Large intestine (tissue), 3 donors: ENCODE measurements at regions not wholly inside any gene's neighbourhood (a gene's known extent, or its start where the extent isn't known, plus 50 kb on each side); places are given as distances from the start of the nearest gene placed in this dataset.
"Not testable (repeated sequence)": the region's sequence is repeated elsewhere in the genome, so short reads cannot be mapped to it uniquely, and the experiment has no call there.

Source experiments
- DNase-seq, 2 donors: peaks; one replicate each; pipeline versions ENCODE4 v3.0.0 to v3.0.0-alpha.2; 2013
- H3K27ac ChIP-seq: one replicate; pipeline ENCODE4 v1.5.1; 2013; ENCODE audit warnings: low read length
- H3K27me3 ChIP-seq: 2 replicates; pipeline ENCODE4 v1.6.1; 2013; ENCODE audit warnings: low read length; ENCODE audit not compliant: control insufficient read depth, insufficient read depth
- H3K36me3 ChIP-seq: 2 replicates; pipeline ENCODE4 v1.6.1; 2013; ENCODE audit warnings: low read length; ENCODE audit not compliant: control insufficient read depth, insufficient read depth
- H3K4me1 ChIP-seq: one replicate; pipeline ENCODE4 v1.6.1; 2013; ENCODE audit warnings: low read length; ENCODE audit not compliant: control insufficient read depth, insufficient read depth
- H3K4me3 ChIP-seq: one replicate; pipeline ENCODE4 v1.5.1; 2013; ENCODE audit warnings: low read length
- H3K9me3 ChIP-seq: one replicate; pipeline ENCODE4 v1.6.1; 2013; ENCODE audit warnings: mild to moderate bottlenecking, low read depth, low read length, moderate library complexity; ENCODE audit not compliant: control insufficient read depth
- WGBS: methylation state at CpG from one replicate; pipeline ENCODE4 v1.1.5; 2013; ENCODE audit warnings: low lambda C conversion rate; ENCODE audit not compliant: insufficient coverage; 5-methylcytosine and 5-hydroxymethylcytosine counted together

DNA sequence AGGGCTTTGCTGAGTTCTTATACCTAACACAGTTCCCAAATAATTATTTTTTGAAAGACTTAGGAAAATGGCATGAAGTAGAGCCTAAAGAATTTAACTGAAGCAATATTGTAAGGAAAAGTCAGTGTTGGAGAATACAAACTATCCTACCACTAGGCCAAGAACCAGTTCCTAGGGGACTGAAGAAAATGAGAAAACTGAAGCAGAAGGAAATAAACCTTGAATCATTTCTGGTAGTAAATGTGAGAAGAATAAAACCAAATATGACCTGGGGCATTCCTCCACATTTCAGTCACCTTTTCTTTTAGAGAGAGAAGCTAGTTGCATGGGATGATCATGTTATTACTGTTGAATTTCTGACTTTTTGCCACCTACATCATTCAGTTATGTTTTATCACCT lies 1393.9 kb upstream of the C9orf72 start:
- no peaks in the 10 kb centered on the region for H3K9me3 ChIP-seq
- no peak for DNase-seq
- H3K4me1 ChIP-seq, result no peaks in the 10 kb centered on the region
- no peaks in the 10 kb centered on the region for H3K36me3 ChIP-seq
- no peak overlapping the region for H3K27ac ChIP-seq
- H3K27me3 ChIP-seq, result no peaks in the 10 kb centered on the region
- H3K4me3 ChIP-seq, result no peak overlapping the region

DNA sequence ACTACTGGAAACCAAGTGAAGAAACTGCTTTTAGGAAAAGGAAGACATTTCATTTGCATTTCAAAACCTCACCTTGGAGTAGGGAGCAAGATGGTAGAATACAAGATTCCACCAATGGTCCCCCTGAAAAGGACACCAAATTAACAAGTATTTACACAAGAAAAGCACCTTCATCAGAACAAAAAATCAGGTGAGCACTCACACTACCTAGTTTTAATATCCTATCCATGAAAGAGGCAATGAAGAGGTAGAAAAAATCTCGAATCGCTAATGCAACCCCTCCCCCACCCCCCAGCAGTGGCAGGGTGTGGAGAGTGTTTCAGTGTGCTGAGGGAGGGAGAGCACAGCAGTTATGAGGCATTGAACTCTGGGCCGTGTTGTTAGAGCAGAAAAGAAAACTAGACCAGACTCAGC lies 1397.0 kb upstream of the C9orf72 start:
- Histone ChIP-seq H3K4me3 (no peak overlapping the region), H3K4me1 (no peaks in the 10 kb centered on the region)

DNA sequence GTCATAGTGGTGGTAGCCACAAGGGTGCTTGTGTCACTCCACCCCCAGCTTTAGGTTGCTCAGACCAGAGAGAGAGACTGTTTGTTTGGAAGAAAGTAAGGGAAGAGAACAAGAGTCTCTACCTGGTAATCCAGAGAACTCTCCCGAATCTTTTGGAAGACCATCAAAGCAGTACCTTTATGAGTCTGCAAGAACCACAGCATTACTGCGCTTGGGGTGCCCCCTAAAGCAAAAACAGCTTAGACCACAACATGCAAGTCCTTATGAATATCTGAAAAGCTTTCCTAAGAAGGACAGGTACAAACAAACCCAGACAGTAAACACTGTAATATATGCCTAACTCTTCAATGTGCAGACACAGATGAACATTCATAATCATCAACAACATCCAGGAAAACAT lies 1398.6 kb upstream of the C9orf72 start:
- Histone ChIP-seq H3K27ac (no peak overlapping the region), H3K36me3 (no peaks in the 10 kb centered on the region), H3K27me3 (no peaks in the 10 kb centered on the region), H3K4me3 (no peak overlapping the region), H3K4me1 (no peaks in the 10 kb centered on the region), H3K9me3 (no peaks in the 10 kb centered on the region)
- DNase-seq, result no peak
- WGBS, result no CpG with 5 or more reads among the region's 2 CpGs

More for the DNA sequence above, 1397.0 kb upstream of the C9orf72 start:
- Histone ChIP-seq H3K27me3 (no peaks in the 10 kb centered on the region), H3K27ac (no peak overlapping the region), H3K36me3 (no peaks in the 10 kb centered on the region), H3K9me3 (no peaks in the 10 kb centered on the region)
- WGBS, result no CpG with 5 or more reads among the region's 3 CpGs
- DNase-seq, result no peak

DNA sequence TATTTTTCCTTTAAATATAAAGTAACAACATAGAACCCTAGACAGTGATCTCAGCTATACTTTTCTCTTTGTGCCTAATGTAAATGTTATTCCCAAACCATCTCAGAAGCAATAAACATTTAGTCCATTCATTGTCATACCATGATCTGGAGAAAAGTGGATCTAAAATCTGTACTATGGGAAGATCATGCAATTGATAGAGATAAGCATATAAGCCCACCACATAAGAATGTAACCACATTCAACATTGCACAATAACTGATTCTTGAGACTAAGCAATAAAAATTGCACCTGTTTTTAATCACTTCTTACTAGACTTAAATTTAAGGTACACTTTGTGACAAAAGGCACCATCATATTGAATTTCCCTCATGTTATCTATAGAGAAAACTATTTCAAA lies 1403.0 kb upstream of the C9orf72 start:
- no peaks in the 10 kb centered on the region for H3K4me1 ChIP-seq
- H3K9me3 ChIP-seq, result no peaks in the 10 kb centered on the region
- H3K27me3 ChIP-seq, result no peaks in the 10 kb centered on the region
- no peak overlapping the region for H3K4me3 ChIP-seq
- no peak overlapping the region for H3K27ac ChIP-seq
- no peaks in the 10 kb centered on the region for H3K36me3 ChIP-seq
- DNase-seq, result no peak

DNA sequence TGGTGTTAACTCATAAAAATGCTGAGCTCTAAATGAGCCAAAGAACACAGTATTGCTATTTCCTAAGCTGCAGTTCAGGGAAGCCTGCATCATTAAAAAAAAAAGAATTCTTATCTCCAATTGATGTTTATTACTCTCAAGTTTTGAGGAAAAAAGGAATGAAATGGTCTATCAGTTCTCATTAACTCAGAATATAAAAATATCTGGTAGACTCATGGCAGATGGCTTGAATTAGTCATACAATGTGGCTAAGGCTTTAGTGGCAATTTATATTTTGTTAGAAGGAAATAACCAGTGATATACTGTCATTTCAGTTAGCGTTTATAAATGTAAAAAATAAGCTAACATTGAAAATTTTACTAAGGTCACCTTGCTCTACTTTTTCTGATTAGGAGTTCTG lies 1403.4 kb upstream of the C9orf72 start:
- no peak overlapping the region for H3K4me3 ChIP-seq
- H3K4me1 ChIP-seq, result no peaks in the 10 kb centered on the region
- H3K27me3 ChIP-seq, result no peaks in the 10 kb centered on the region
- no peaks in the 10 kb centered on the region for H3K36me3 ChIP-seq
- no peaks in the 10 kb centered on the region for H3K9me3 ChIP-seq
- no peak overlapping the region for H3K27ac ChIP-seq
- WGBS, result 0% methylated on average over 1 of the region's 1 CpG
- no peak for DNase-seq

DNA sequence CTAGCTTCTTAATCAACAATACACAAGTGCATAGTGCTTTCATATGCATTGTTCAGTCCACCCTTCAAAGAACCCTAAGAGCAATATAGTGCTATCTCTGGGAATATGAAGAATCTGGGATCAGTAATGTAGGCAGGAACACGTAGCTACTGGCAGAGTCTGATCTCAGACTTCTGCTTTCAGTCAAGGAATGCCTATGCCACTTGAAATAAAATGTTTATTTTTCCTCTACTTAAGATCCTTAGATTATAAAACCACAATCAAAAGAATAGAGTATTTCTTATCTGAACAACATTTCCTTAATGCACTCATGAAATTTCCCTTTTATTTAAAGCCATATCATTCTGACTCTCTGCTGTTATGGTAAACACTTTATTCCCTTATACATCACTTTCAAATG lies 1407.8 kb upstream of the C9orf72 start:
- no peak for DNase-seq
- Histone ChIP-seq H3K9me3 (no peaks in the 10 kb centered on the region), H3K4me1 (no peaks in the 10 kb centered on the region), H3K36me3 (no peaks in the 10 kb centered on the region), H3K27me3 (no peaks in the 10 kb centered on the region), H3K27ac (no peak overlapping the region), H3K4me3 (no peak overlapping the region)
- WGBS, result no CpG with 5 or more reads among the region's 1 CpG

DNA sequence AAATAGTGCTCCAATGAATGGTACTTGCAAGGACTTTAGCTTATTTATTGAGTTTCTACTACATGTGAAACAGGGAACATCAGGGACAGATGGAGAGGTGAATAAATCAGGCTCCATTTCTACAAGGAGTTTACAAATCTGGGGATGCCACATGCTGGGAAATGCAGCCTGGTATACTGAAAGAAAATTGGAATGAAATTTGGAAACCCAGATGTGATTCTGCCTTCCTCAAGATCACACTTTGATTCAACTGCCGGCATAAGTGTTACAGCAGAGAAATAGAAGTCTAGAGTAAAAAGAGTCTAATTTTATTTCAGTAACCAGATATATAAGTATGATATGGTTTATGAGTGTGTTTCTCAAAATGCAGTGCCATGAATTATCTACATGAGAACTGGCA lies 1408.4 kb upstream of the C9orf72 start:
- no peaks in the 10 kb centered on the region for H3K4me1 ChIP-seq
- no peak overlapping the region for H3K27ac ChIP-seq
- H3K36me3 ChIP-seq, result no peaks in the 10 kb centered on the region
- H3K27me3 ChIP-seq, result no peaks in the 10 kb centered on the region
- no peak for DNase-seq
- H3K4me3 ChIP-seq, result no peak overlapping the region
- no peaks in the 10 kb centered on the region for H3K9me3 ChIP-seq
- 100% methylated on average over 1 of the region's 1 CpG for WGBS

DNA sequence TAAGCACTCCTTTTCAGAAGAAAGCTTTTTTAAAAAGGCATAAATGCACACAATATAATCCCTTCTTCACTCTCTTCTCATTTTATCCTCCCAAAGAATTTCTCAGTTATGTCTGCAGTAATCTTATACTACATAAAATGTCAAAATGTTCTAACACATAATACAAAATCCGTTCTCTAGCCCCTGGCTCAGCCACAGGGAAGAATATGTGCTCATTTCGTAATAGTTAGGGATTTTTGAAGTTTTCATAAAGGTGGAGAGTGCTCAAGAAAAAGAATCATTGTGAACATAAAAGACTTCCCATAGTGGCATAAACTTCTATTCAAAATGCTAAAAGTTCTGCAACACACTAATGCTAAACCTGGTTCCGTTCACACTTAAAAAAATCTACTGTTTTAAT lies 1410.7 kb upstream of the C9orf72 start:
- WGBS, result 92% methylated on average over 1 of the region's 3 CpGs

DNA sequence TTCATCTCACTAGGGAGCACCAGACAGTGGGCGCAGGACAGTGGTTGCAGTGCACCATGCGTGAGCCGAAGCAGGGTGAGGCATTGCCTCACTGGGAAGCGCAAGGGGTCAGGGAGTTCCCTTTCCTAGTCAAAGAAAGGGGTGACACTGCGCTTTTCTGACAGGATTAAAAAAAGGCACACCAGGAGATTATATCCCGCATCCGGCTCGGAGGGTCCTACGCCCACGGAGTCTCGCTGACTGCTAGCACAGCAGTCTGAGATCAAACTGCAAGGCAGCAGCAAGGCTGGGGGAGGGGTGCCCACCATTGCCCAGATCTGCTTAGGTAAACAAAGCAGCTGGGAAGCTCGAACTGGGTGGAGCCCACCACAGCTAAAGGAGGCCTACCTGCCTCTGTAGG lies 1416.7 kb upstream of the C9orf72 start:
- WGBS, result no CpG with 5 or more reads among the region's 12 CpGs
- not testable (repeated sequence) for H3K27ac ChIP-seq, H3K4me3 ChIP-seq, H3K27me3 ChIP-seq, DNase-seq, H3K9me3 ChIP-seq, H3K4me1 ChIP-seq, H3K36me3 ChIP-seq

More for the DNA sequence above, 1410.7 kb upstream of the C9orf72 start:
- no peaks in the 10 kb centered on the region for H3K4me1 ChIP-seq
- H3K36me3 ChIP-seq, result no peaks in the 10 kb centered on the region
- H3K27me3 ChIP-seq, result no peaks in the 10 kb centered on the region
- no peak for DNase-seq
- no peak overlapping the region for H3K4me3 ChIP-seq
- H3K27ac ChIP-seq, result no peak overlapping the region
- H3K9me3 ChIP-seq, result no peaks in the 10 kb centered on the region

DNA sequence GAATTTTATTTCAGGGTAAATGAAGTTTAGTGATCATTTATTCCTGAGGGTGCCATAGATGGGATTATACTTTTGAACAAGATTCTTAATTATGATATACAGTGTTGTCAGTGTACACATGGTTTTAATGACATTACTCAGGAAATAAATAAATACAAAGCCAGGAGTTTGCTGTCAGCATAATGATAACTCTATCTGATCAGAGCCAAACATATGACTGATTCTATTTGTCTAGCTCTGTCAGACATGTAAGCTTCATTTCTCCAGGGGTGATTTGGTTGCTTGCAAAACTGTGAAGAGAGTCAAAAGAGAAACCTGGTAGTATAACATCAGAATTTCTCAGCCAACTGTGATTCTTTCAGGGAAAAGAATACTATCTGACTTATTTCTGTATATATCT lies 1425.8 kb upstream of the C9orf72 start:
- H3K27me3 ChIP-seq, result no peaks in the 10 kb centered on the region
- no peaks in the 10 kb centered on the region for H3K4me1 ChIP-seq
- no peak for DNase-seq
- no peak overlapping the region for H3K27ac ChIP-seq
- H3K36me3 ChIP-seq, result no peaks in the 10 kb centered on the region
- no peaks in the 10 kb centered on the region for H3K9me3 ChIP-seq
- no peak overlapping the region for H3K4me3 ChIP-seq

DNA sequence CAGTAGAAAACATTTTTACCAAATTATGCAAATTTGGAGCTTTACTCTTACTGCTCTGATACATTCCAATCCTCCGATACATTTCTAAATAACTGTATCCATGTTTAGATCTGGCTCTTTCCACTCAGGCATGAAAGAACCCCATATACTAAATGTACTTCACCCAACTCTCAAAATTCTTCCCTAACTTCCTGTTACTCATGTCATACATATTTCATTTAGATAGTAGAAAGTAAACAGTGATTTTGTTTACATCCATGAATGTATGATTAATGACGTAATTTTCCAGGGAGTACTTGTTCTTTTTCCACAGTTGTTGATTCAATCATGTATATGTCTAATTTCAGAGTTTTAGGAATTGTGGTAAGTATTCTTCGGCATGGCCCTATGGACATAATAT lies 1426.5 kb upstream of the C9orf72 start:
- Histone ChIP-seq H3K4me3 (no peak overlapping the region), H3K27ac (no peak overlapping the region), H3K27me3 (no peaks in the 10 kb centered on the region), H3K9me3 (no peaks in the 10 kb centered on the region), H3K4me1 (no peaks in the 10 kb centered on the region), H3K36me3 (no peaks in the 10 kb centered on the region)
- DNase-seq, result no peak
- WGBS, result 86% methylated on average over 3 of the region's 3 CpGs
